Breast epithelium (tissue), 3 donors: ENCODE measurements at regions not wholly inside any gene's neighbourhood (a gene's known extent, or its start where the extent isn't known, plus 50 kb on each side); places are given as distances from the start of the nearest gene placed in this dataset.

ENCODE experiments used
- POLR2A ChIP-seq: fragments of 450-650 bp; IDR thresholded peaks from one replicate; pipeline ENCODE4 v1.6.1; 2016; ENCODE audit warnings: antibody characterized with exemption, mild to moderate bottlenecking, moderate library complexity
- TF ChIP-seq, protein P1 (sequence below), 3 donors: fragments of 450-650 bp; IDR thresholded peaks; one replicate each; pipeline ENCODE4 v1.5.1; 2016 to 2017; ENCODE audit warnings: antibody characterized with exemption in 3 of 3, mild to moderate bottlenecking in 3 of 3, moderate library complexity in 3 of 3

DNA sequence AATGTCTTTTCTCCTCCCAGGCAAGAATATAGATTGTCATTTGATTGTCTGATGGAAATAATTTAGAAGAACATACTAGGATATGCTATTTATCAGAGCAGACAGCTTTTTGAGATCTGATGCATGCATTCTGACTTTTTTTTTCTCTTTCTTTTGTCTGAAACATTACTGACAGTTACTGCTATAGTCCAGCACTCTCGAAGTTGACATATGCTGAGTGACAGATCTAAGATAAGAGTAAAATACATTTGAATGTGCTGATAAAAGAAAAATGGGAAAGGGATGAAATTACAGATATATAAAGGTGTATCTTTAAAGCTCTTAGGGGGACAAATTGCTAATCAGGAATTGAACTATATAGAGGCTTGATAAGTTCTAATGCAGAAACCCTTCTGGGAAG is 753.8 kb upstream of the TENM4 start:
- TF ChIP-seq, protein P1, sequence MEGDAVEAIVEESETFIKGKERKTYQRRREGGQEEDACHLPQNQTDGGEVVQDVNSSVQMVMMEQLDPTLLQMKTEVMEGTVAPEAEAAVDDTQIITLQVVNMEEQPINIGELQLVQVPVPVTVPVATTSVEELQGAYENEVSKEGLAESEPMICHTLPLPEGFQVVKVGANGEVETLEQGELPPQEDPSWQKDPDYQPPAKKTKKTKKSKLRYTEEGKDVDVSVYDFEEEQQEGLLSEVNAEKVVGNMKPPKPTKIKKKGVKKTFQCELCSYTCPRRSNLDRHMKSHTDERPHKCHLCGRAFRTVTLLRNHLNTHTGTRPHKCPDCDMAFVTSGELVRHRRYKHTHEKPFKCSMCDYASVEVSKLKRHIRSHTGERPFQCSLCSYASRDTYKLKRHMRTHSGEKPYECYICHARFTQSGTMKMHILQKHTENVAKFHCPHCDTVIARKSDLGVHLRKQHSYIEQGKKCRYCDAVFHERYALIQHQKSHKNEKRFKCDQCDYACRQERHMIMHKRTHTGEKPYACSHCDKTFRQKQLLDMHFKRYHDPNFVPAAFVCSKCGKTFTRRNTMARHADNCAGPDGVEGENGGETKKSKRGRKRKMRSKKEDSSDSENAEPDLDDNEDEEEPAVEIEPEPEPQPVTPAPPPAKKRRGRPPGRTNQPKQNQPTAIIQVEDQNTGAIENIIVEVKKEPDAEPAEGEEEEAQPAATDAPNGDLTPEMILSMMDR (IDR thresholded peaks at IDR 0.05) = no peak
- no peak for TF ChIP-seq POLR2A
